CD4-positive, alpha-beta T cell treated with Interleukin-15 for 1 hour (primary cell): ENCODE measurements at regions not wholly inside any gene's neighbourhood (a gene's known extent, or its start where the extent isn't known, plus 50 kb on each side); places are given as distances from the start of the nearest gene placed in this dataset.

Experiments used
- DNase-seq: peaks from one replicate; pipeline ENCODE4 v3.0.0-alpha.2; 2020

- DNase-seq = no peak
Measured at GRCh38 chr15:87454860-87455259, 801.7 kb downstream of the NTRK3 start.

GRCh38 chr15:87450314-87450713 lies 806.2 kb downstream of the NTRK3 start:
- DNase-seq = no peak

DNA sequence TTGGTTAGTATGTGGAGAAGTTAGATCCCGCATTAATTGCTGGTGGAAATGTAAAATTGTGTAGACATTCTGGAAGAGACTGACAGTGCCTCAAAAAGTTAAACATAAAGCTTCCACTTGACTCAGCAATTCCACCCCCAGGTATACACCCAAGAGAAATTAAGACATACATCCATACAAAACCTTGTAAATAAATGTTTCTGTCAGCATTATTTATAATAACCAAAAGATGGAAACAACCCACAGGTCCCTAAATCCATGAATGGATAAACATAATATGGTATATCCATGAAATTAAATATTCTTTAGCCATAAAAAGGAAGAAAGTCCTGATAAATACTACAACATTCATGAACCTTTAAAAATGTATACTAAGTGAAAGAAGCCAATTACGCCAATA lies 817.4 kb downstream of the NTRK3 start:
- no peak for DNase-seq

DNA sequence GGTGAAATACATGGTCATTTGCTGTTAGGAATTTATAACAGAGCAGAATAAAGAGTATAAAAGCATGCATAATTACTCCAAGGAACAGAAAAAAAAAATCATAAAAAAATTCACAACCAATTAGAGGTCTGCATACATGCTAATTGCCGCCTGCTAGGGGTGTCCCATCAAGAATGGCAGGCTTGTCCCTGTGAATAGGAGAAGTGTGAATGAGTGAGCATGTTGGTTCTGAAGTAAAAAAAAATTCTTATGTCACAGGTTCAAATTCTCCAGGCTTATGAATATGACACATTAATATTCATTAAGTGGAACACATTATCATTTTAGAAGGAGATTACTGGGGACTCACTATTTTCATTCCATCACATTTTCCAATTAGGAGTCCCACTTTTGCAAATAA lies 822.7 kb downstream of the NTRK3 start:
- DNase-seq = no peak

DNA sequence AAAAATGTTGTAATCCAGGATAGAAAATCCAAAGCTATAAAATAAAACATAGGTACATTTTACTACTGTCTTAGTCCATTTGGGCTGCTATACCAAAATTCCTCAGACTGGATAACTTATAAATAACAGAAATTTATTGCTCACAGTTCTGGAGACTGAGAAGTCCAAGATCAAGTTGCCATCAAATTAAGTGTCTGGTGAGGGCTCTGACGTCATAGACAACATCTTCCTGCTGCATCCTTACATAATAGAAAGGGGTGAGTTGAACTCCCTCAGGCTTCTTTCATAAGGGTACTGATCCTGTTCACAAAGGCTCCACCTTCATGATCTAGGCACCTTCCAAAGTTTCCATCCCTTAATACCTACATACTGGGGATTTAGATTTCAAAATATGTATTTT lies 826.8 kb downstream of the NTRK3 start:
- DNase-seq = no peak

DNA sequence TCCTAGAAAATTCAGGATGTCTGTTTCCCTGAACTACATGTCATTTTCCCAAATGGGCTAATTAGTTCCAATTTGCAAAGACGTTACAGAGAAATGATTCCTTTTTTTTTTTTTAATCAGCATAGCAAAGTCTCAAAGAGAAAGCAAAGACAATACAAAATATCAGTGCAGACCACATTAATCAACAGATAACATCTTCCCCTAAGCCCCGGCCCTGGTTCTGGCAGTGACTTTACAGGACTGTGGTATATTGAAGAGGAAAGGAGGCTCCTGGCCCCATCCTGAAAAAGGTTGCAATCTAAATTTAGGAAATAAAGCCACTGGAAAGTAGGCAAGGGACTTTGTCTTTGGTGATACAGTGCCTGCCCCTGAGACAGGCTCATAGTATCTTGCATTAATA lies 836.5 kb downstream of the NTRK3 start:
- DNase-seq = no peak

- DNase-seq = no peak
Measured at GRCh38 chr15:87419344-87419743, 837.2 kb downstream of the NTRK3 start.

DNA sequence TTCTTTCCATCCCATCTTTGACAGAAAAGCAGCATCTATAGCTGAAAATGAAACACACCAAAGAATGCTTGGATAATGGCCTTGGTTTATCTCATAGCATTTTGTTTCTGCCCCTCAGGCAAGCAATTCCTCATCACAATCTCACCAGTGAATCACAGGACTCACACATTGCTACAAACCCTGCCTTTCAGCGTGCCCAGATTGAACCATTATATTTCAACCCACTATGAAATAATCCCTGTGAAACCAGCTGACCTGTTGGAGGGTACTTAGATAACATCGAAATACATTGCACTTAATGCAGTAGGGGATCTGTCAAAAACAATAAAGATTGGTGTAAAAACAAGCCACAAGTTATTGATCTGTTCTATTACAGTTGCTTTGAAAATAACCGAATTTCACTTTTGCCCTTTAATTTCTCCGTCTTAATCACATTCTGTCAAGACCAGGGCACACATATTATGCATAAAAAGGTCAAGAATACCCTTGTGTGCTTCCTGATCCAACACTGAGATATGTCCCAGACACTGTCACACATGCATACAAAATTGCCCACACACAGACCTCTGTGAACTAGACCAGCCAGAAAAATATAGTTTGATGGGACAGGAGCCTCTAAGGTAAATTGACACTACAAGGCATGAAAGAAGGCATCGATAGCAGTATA lies 839.8 kb downstream of the NTRK3 start:
- DNase-seq = no peak

GRCh38 chr15:87408902-87409301 lies 847.6 kb downstream of the NTRK3 start:
- no peak for DNase-seq

DNA sequence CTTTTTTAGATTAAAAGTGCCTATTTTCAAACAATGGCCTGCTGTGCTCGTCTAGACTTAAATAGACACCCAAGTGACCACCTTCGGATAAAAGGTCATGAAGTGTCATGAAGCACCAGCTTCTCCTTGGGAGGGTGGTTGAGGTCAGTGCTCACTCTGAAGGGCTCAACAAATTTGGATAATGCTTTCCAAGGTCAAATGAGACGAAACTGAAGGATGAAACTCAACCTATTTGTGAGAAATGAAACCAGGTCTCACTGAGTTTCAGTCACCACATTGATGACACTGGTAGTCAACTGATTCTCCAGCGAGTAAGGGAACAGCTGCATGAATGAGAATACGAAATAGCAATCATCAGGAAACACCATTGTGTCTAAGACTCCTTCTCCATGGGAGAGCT lies 852.6 kb downstream of the NTRK3 start:
- no peak for DNase-seq

- no peak for DNase-seq
Measured at GRCh38 chr15:87401973-87402372, 854.6 kb downstream of the NTRK3 start.

- DNase-seq = no peak
Measured at GRCh38 chr15:87394676-87395075, 861.9 kb downstream of the NTRK3 start.

- DNase-seq = no peak
Measured at GRCh38 chr15:87387766-87388165, 868.8 kb downstream of the NTRK3 start.

DNA sequence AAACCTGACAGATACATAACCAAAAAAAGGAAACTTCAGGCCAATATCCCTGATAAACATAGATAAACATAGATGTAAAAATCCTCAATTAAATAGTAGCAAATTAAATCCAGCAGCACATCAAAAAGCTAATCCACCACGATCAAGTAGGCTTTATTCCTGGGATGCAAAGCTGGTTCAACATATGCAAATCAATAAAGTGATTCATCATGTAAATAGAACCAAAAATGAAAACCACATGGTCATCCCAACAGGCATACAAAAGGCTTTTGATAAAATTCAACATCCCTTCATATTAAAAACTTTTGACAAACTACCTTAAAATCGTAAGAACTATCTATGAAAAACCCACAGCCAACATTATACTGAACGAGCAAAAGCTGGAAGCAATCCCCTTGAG lies 882.2 kb downstream of the NTRK3 start:
- DNase-seq = no peak

- DNase-seq = no peak
Measured at GRCh38 chr15:87369269-87369668, 887.3 kb downstream of the NTRK3 start.

DNA sequence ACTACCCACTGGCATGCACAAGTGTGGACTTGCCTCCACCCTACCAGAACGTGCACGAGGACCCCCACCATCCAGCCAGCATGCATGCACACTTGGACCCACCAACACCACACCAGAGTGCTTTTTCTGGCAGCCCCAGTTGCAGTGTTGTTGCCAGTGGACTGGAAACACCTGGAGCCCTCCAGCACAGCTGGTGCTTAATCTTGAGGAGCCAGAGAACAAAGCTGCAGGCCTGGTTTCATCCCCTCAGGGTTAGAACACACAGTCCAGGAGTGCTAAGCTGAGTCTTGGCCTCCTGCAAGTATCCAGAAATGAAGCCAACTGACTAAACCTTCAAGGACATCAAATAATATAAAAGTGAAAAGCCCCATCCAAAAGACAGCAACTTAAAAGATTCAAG lies 888.0 kb downstream of the NTRK3 start:
- no peak for DNase-seq

- DNase-seq = no peak
Measured at GRCh38 chr15:87365186-87365585, 891.4 kb downstream of the NTRK3 start.

DNA sequence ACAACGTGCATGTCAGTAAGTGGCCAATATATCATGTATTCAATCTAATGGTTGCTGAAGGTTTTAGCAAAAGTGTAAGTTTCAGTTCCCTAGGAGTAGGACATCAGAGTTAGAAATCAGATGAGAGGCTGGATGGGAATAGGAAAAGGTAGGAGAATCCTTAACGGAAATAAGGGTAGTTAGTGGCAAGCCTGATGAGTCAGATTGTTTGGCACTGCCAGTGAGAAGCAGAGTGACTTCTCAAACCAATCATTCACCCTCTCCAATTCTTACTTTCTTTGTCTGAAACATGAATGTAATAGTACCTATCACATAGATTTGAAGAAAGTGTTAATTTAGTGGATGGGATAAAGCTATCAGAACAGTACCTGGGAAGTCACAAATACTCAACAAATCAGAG lies 894.0 kb downstream of the NTRK3 start:
- DNase-seq = no peak

- no peak for DNase-seq
Measured at GRCh38 chr15:87357637-87358313, 898.8 kb downstream of the NTRK3 start.

DNA sequence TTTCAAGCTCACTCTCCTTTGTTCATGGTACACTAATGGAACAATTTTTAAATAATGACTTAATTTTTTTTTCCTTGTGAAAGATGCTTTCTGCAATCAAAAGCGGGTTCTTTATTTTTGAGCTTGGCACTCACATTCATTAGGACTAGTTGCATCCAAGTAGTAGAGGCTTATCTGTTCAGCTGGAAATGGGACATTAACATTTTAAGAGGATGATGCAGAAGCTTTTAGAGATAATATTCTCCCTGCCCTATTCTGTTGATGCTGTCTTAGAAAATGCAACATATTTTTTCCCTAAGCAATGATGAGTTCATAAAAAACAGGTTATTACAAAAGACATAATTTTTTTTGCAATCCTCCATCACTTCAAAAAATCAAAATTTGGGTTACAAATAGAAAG lies 900.6 kb downstream of the NTRK3 start:
- no peak for DNase-seq

GRCh38 chr15:87354661-87355410 lies 901.7 kb downstream of the NTRK3 start:
- no peak for DNase-seq

DNA sequence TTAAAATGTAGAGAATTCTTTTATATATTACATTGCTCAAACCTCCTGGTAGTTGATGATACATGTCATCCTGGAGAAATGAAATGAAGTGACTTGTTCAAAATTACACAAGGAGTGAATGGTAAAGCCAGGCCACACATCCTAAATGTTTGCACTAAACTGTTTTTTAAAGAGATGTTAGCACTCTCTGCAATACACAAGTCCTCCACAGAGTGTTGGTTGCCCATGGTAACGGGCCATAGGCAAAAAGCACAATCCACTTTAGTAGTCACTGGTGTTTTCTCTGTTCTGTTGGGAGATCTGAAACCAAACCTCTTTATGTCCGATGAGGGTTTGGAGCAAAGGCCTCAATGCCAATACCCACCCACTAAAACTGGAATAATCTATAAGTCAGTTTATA lies 907.4 kb downstream of the NTRK3 start:
- DNase-seq = no peak

- no peak for DNase-seq
Measured at GRCh38 chr15:87348746-87349145, 907.8 kb downstream of the NTRK3 start.

- DNase-seq = no peak
Measured at GRCh38 chr15:87347806-87348515, 908.6 kb downstream of the NTRK3 start.
